Thymus (tissue), 11 donors: ENCODE measurements at regions not wholly inside any gene's neighbourhood (a gene's known extent, or its start where the extent isn't known, plus 50 kb on each side); places are given as distances from the start of the nearest gene placed in this dataset.

Source experiments
- DNase-seq, 9 donors: peaks; one replicate each; pipeline ENCODE4 v3.0.0-alpha.2; 2013; ENCODE audit warnings: low spot score in 9 of 9, low read depth in 6 of 9, missing footprints in 1 of 9
- H3K27ac ChIP-seq, 2 donors: one replicate each; pipeline ENCODE4 v1.5.1; 2013; ENCODE audit warnings: control low read depth in 1 of 2, low read depth in 1 of 2, low read length in 1 of 2, mild to moderate bottlenecking in 1 of 2, moderate library complexity in 1 of 2
- H3K27me3 ChIP-seq, 2 donors: one replicate each; pipeline ENCODE4 v1.5.1; 2013; ENCODE audit warnings: low read length in 1 of 2; ENCODE audit not compliant: control insufficient read depth in 2 of 2, insufficient read depth in 1 of 2
- H3K36me3 ChIP-seq, 2 donors: one replicate each; pipeline ENCODE4 v1.5.1; 2013; ENCODE audit warnings: low read length in 1 of 2, mild to moderate bottlenecking in 1 of 2, moderate library complexity in 1 of 2; ENCODE audit not compliant: control insufficient read depth in 2 of 2, insufficient read depth in 2 of 2
- H3K4me1 ChIP-seq, 2 donors: one replicate each; pipeline ENCODE4 v1.5.1; 2013; ENCODE audit warnings: low read length in 2 of 2; ENCODE audit not compliant: control insufficient read depth in 2 of 2, insufficient read depth in 2 of 2
- H3K4me3 ChIP-seq, 2 donors: one replicate each; pipeline ENCODE4 v1.5.1; 2013; ENCODE audit warnings: low read length in 2 of 2, control low read depth in 1 of 2, mild to moderate bottlenecking in 1 of 2
- H3K9me3 ChIP-seq, 2 donors: one replicate each; pipeline ENCODE4 v1.5.1; 2013; ENCODE audit warnings: low read length in 1 of 2, mild to moderate bottlenecking in 1 of 2; ENCODE audit not compliant: control insufficient read depth in 2 of 2, insufficient read depth in 1 of 2
- WGBS: extraction: QIAGEN DNeasy Blood & Tissue Kit; methylation state at CpG from one replicate; pipeline ENCODE4 v1.1.7; 2013; 5-methylcytosine and 5-hydroxymethylcytosine counted together
- donor health status: healthy.

DNA sequence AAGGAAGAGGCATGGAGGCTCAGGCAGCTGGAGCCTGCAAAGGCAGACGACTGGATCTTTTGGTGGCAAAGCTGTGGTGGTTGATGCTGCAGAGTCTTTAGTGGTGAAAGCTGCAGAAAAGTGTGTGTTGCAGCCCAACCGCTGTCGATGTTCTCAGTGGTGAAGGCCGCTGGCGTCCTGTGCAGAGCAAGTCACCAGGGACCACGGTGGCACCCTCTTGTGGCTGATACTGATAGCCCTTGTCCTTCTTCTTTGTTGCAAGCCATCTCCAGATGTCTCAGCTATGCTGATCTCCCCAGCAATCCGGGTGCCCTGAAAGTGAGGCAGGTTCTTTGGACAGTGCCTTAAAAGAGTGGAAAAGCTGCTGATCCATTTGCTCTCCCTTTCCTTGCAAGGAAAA, 610.9 kb upstream of the PCDH9 start:
- 89% methylated on average over 7 of the region's 7 CpGs for WGBS
- no peak for DNase-seq
- Histone ChIP-seq H3K9me3 (peaks cover 1 to 5% of the 10 kb centered on the region in 2 donors), H3K27ac (no peak overlapping the region), H3K36me3 (no peaks in the 10 kb centered on the region), H3K27me3 (no peaks in the 10 kb centered on the region), H3K4me3 (no peak overlapping the region), H3K4me1 (no peaks in the 10 kb centered on the region)

DNA sequence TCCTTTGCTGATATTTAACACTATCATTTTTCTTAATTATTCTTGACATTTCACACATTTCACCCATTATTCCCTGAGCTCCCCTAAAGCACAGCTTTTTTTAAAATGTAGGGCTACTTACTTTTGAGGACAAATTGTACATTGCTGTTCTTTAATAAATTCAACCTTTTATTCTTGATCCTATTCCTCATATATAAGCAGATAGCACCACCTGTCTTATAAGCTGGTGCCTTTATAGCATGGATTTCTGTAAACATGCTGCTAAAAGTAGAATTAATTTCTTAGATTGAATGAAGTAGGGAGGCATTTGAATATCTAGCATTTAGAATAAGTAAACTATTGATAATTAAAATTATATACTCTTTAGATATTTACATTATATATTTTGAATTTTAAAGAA, 603.4 kb upstream of the PCDH9 start:
- H3K4me1 ChIP-seq = no peaks in the 10 kb centered on the region
- no peak overlapping the region for H3K4me3 ChIP-seq
- no peaks in the 10 kb centered on the region for H3K27me3 ChIP-seq
- H3K36me3 ChIP-seq = no peaks in the 10 kb centered on the region
- H3K9me3 ChIP-seq = peaks cover 0 to 1% of the 10 kb centered on the region in 2 donors
- H3K27ac ChIP-seq = no peak overlapping the region
- DNase-seq = no peak

DNA sequence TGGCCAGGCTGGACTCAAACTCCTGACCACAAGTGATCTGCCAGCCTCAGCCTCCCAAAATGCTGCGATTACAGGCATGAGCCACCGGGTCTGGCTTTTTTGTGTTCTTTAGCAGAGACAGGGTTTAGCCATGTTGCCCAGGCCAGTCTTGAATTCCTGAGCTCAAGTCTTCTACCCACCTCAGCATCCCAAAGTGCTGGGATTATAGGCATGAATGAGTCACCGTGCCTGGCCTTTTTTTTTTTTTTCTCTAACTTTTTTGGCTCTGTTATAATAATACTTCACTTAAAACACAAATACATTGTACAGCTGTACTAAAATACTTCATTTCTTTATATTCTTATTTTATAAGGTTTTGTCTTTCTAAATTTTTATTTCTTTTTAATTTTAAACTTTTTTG, 599.5 kb upstream of the PCDH9 start:
- peaks cover 0 to 1% of the 10 kb centered on the region in 2 donors for H3K9me3 ChIP-seq
- H3K27me3 ChIP-seq = no peaks in the 10 kb centered on the region
- H3K27ac ChIP-seq = no peak overlapping the region
- WGBS = 95% methylated on average over 3 of the region's 3 CpGs
- H3K4me3 ChIP-seq = no peak overlapping the region
- H3K4me1 ChIP-seq = no peaks in the 10 kb centered on the region
- no peaks in the 10 kb centered on the region for H3K36me3 ChIP-seq
- DNase-seq = no peak

DNA sequence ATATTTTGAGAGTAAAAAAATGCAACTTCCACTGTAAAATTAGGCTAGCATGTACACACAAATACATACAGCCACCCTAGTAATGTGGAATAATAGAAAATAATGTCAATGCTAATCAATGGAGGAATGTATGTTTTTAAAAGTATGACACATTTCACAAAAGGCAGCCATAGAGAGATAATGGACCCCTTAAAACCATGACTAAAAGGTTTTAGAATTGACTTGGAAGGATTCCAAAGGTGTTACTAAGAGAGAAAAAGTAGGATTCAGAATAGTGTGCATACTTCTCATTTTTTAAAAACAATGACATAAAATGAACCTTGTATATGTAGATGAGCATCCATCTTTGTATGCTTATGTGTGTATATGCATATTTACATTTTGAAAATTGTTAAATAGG, 597.9 kb upstream of the PCDH9 start:
- DNase-seq = no peak

DNA sequence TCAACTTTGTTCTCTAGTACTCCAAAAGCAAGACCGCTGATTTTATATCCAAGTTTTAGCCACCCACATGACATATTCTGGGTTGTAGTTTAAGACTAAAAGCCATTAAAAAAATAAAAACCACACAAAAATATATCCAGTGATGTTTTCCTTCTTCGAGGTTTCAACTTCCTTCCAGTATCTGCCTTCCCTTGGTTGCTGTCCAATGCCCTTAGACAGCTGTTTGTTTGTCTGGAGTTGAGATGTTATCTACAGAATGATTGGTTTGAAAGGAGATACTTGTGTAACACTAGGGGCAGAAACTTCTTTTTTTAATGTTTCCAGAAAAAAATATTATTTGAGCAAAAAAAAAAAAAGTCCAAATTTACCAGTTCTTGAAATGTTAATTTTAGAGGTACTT, 591.5 kb upstream of the PCDH9 start:
- Histone ChIP-seq H3K4me3 (no peak overlapping the region), H3K27me3 (no peaks in the 10 kb centered on the region), H3K36me3 (no peaks in the 10 kb centered on the region), H3K4me1 (no peaks in the 10 kb centered on the region), H3K27ac (no peak overlapping the region), H3K9me3 (no peaks in the 10 kb centered on the region)
- DNase-seq = no peak
- 45% methylated on average over 2 of the region's 2 CpGs for WGBS

More for the DNA sequence above, 597.9 kb upstream of the PCDH9 start:
- H3K27ac ChIP-seq = no peak overlapping the region
- H3K36me3 ChIP-seq = no peaks in the 10 kb centered on the region
- no peaks in the 10 kb centered on the region for H3K27me3 ChIP-seq
- H3K4me3 ChIP-seq = no peak overlapping the region
- H3K9me3 ChIP-seq = peaks cover 0 to 1% of the 10 kb centered on the region in 2 donors
- no peaks in the 10 kb centered on the region for H3K4me1 ChIP-seq

DNA sequence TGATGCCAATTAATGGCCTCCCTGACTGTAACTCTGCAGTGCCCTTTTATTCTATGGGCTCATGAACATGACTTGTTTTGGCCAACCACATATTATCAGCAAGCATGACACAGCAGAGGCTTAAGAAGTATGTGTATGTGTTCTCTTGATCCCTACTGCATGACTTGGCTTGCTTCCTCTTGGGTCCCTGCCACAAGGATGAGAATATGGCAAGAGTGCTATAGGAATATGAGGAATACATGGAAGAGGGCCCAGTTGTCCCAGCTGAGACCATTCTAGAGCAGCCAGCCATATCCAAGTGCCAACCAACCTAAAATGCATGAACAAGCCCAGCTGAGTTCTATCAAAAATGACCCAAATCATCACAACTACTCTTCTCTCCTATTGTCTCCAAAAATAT, 576.7 kb upstream of the PCDH9 start:
- no peak overlapping the region for H3K4me3 ChIP-seq
- H3K4me1 ChIP-seq = no peaks in the 10 kb centered on the region
- no peaks in the 10 kb centered on the region for H3K36me3 ChIP-seq
- no peak for DNase-seq
- H3K27me3 ChIP-seq = no peaks in the 10 kb centered on the region
- H3K27ac ChIP-seq = no peak overlapping the region
- no peaks in the 10 kb centered on the region for H3K9me3 ChIP-seq

DNA sequence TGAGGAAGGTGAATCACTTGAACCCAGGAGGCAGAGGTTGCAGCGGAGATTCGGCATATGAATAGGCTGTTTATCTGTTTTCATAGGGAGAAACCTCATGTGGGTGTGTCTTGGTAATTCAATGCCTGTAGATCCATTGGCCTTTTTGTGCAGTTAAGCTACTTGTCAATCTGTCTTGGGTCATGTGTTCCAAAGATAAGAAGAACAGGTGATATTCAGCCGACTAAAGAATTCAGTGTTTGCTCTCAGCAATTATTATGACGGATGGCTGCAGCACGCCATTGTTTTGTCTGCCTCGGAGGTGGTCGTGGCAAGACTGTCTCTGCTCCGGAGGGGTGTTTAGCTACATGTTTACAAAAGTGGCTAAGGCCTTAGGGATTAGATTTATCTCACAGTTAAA, 573.0 kb upstream of the PCDH9 start:
- H3K36me3 ChIP-seq = no peaks in the 10 kb centered on the region
- H3K27me3 ChIP-seq = no peaks in the 10 kb centered on the region
- no peaks in the 10 kb centered on the region for H3K4me1 ChIP-seq
- DNase-seq = no peak
- no peak overlapping the region for H3K27ac ChIP-seq
- H3K4me3 ChIP-seq = no peak overlapping the region
- WGBS = 93% methylated on average over 8 of the region's 8 CpGs
- H3K9me3 ChIP-seq = no peaks in the 10 kb centered on the region

DNA sequence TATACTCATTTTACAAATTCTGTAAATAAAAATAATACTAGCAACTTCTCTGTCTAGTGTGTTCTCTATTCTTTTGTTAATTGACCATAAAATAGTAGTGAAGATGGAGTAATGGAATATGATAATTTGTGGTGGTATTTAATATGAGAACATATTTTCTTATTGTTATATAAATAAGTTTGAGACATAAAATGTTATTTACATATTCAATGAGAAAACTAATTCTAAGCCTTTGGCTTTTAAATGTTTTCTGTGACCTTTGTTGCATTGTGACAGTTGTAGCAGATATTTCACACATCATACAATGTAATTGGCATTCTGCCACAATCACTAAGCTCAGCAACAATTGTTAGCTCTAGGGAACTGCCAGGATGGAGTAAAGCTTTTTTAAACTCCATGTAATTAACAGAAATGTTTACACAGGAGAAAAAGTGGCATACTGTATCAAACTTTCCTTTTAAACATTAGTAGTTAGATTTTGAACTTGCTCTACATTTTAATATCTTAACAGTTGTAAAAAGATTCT, 562.1 kb upstream of the PCDH9 start:
- no peak overlapping the region for H3K4me3 ChIP-seq
- no peaks in the 10 kb centered on the region for H3K4me1 ChIP-seq
- H3K36me3 ChIP-seq = no peaks in the 10 kb centered on the region
- no peaks in the 10 kb centered on the region for H3K9me3 ChIP-seq
- no peak for DNase-seq
- H3K27ac ChIP-seq = no peak overlapping the region
- no peaks in the 10 kb centered on the region for H3K27me3 ChIP-seq

DNA sequence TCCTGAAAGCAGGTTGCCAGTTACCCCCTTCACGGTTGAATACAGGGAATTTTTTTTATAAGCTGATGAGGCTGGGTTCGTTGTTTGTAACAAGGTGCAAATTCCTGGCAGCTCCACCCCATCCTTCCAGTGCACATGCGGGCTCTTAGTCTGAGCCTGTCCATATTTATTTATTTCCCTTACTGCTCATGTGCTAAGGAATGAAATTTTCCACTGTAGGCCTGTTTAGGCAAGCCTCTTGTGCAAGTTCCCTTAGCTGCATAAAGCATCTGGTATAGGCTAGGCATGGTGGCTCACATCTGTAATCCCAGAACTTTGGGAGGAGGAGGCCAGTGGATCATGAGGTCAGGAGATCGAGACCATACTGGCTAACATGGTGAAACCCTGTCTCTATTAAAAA, 560.9 kb upstream of the PCDH9 start:
- no peak overlapping the region for H3K27ac ChIP-seq
- H3K9me3 ChIP-seq = no peaks in the 10 kb centered on the region
- WGBS = 87% methylated on average over 4 of the region's 4 CpGs
- no peaks in the 10 kb centered on the region for H3K4me1 ChIP-seq
- DNase-seq = no peak
- H3K27me3 ChIP-seq = no peaks in the 10 kb centered on the region
- no peaks in the 10 kb centered on the region for H3K36me3 ChIP-seq
- no peak overlapping the region for H3K4me3 ChIP-seq

DNA sequence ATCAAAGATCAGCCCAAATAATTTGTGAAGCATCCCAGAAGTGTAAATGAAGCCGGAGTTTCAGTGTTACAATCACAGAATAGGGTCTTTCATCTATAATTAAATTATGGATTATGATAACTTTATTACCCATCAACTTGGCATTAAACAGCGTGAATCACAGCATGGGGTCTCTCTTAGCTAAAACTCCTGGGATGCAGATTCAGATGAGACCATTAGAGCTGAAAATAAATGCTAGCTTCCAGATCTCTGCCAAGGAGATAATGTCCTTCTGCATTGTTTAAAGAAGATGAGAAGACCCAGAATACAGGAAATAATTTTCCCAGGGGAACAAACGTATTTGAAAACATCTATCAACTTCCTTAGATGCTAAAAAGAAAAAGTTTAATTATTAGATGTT, 546.0 kb upstream of the PCDH9 start:
- DNase-seq = no peak
- peaks cover 0 to 9% of the 10 kb centered on the region in 2 donors for H3K9me3 ChIP-seq
- no peaks in the 10 kb centered on the region for H3K36me3 ChIP-seq
- no peaks in the 10 kb centered on the region for H3K27me3 ChIP-seq
- H3K27ac ChIP-seq = no peak overlapping the region
- WGBS = 83% methylated on average over 3 of the region's 3 CpGs
- H3K4me1 ChIP-seq = no peaks in the 10 kb centered on the region
- H3K4me3 ChIP-seq = no peak overlapping the region
